ENCODE measurements at regions not wholly inside any gene's neighbourhood (a gene's known extent, or its start where the extent isn't known, plus 50 kb on each side); places are given as distances from the start of the nearest gene placed in this dataset.

DNA sequence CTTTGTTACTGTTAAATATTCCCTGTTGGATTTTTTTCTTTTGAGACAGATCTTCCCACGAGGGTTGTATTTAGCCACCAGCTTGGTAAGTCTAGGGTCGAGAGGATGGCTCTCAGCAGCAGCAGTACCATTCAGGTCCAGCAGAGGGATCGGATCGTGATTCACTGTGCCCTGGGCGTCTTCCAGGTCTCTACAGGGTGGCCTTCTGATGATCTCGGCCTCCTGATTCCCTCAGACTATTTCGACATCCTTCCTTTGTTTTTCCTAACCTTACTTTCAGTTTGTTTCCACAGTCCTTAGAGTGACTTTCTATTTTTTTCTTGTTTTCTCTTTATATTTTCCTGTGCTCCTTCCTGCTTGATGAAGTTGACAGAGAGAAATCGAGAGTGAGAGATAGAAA is 1436.9 kb downstream of the UQCRFS1 start:
- TF ChIP-seq, protein P1, sequence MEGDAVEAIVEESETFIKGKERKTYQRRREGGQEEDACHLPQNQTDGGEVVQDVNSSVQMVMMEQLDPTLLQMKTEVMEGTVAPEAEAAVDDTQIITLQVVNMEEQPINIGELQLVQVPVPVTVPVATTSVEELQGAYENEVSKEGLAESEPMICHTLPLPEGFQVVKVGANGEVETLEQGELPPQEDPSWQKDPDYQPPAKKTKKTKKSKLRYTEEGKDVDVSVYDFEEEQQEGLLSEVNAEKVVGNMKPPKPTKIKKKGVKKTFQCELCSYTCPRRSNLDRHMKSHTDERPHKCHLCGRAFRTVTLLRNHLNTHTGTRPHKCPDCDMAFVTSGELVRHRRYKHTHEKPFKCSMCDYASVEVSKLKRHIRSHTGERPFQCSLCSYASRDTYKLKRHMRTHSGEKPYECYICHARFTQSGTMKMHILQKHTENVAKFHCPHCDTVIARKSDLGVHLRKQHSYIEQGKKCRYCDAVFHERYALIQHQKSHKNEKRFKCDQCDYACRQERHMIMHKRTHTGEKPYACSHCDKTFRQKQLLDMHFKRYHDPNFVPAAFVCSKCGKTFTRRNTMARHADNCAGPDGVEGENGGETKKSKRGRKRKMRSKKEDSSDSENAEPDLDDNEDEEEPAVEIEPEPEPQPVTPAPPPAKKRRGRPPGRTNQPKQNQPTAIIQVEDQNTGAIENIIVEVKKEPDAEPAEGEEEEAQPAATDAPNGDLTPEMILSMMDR (IDR thresholded peaks at IDR 0.05), result peak; percentile 29
- Histone ChIP-seq H3K27ac (no peak overlapping the region), H3K9me3 (no peaks in the 10 kb centered on the region), H3K36me3 (ENCODE audit: insufficient read depth in 1 of 2, low read depth in 1 of 2) (peaks cover 0 to 30% of the 10 kb centered on the region in 2 donors), H3K4me1 (no peaks in the 10 kb centered on the region), H3K27me3 (ENCODE audit: insufficient read depth in 3 of 3, low read length in 2 of 3) (no peaks in the 10 kb centered on the region), H3K4me3 (no peak overlapping the region)
- no peak for DNase-seq
- ATAC-seq, result peak in 2 of 4 donors; percentile 78 to 81
- 91 to 94% (median 93%) methylated on average over 8 of the region's 8 CpGs for WGBS, 3 donors
- intact Hi-C loops (cut with DNase I), result no loop called here

DNA sequence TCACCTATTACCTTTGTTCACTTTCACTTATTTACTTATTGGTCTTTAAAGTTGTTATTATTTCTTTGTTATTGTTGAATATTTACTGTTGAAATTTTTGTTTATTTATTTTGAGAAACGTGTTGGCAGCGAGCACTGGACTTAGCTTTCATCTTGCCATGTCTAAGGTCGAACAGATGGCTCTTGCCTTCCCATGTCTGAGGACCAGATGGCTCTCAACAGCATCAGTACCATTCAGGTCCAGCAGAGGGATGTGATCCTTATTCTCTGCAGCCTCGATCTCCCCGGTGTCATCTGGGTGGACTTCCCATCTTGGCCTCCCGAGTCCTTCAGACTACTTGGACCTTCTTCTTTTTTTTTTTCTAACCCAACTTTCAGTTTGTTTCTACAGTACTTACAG is 1437.6 kb downstream of the UQCRFS1 start:
- H3K4me3 ChIP-seq, result no peak overlapping the region
- WGBS, 3 donors, result 93 to 97% (median 96%) methylated on average over 6 of the region's 6 CpGs
- ATAC-seq, result no peak
- H3K27ac ChIP-seq, result no peak overlapping the region
- no peak for DNase-seq
- no peaks in the 10 kb centered on the region for H3K27me3 ChIP-seq (ENCODE audit: insufficient read depth in 3 of 3, low read length in 2 of 3)
- H3K4me1 ChIP-seq, result no peaks in the 10 kb centered on the region
- intact Hi-C loops (cut with DNase I), result no loop called here
- TF ChIP-seq, protein P1 (IDR thresholded peaks at IDR 0.05), result no peak
- peaks cover 0 to 30% of the 10 kb centered on the region in 2 donors for H3K36me3 ChIP-seq (ENCODE audit: insufficient read depth in 1 of 2, low read depth in 1 of 2)
- no peaks in the 10 kb centered on the region for H3K9me3 ChIP-seq

DNA sequence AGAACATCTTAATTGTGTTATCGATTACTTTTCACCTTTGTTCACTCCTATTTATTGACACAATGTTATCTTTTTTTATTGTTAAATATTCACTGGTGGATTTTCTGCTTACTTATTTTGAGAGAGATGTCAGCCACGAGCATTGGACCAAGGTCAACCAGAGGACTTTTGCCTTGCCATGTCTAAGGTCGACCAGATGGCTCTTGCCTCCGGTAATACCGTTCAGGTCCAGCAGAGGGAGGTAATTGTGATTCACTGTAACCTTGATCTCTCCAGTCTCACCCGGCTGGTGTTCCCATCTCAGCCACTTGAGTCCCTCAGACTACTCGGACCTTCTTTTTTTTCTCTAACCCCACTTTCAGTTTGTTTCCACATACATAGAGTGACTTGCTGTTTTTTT is 1438.1 kb downstream of the UQCRFS1 start:
- WGBS, 3 donors, result 91 to 93% (median 91%) methylated on average over 7 of the region's 7 CpGs
- DNase-seq, result no peak
- H3K27me3 ChIP-seq (ENCODE audit: insufficient read depth in 3 of 3, low read length in 2 of 3), result no peaks in the 10 kb centered on the region
- no peak overlapping the region for H3K27ac ChIP-seq
- no peaks in the 10 kb centered on the region for H3K4me1 ChIP-seq
- TF ChIP-seq, protein P1 (IDR thresholded peaks at IDR 0.05), result no peak
- peaks cover 0 to 30% of the 10 kb centered on the region in 2 donors for H3K36me3 ChIP-seq (ENCODE audit: insufficient read depth in 1 of 2, low read depth in 1 of 2)
- no peaks in the 10 kb centered on the region for H3K9me3 ChIP-seq
- peak in 2 of 4 donors; percentile 53 to 55 for ATAC-seq
- no peak overlapping the region for H3K4me3 ChIP-seq
- intact Hi-C loops (cut with DNase I), result no loop called here

DNA sequence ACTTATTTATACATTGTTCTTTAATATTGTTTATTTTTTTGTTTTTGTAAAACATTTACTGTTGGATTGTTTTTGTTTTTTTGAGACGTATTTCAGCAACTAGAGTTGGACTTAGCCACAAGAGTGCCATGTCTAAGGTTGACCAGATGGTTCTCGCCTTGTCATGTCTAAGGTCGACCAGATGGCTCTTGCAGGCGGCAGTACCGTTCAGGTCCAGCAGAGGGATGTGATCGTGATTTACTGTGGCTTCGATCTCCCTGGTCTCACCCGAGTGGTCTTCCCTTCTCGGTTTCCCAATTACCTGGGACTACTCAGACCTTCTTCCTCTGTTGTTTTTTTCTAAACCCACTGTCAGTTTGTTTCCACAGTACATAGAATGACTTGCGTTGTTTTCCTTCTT is 1438.6 kb downstream of the UQCRFS1 start:
- Histone ChIP-seq H3K27me3 (ENCODE audit: insufficient read depth in 3 of 3, low read length in 2 of 3) (no peaks in the 10 kb centered on the region), H3K4me3 (no peak overlapping the region), H3K27ac (no peak overlapping the region), H3K9me3 (no peaks in the 10 kb centered on the region), H3K4me1 (no peaks in the 10 kb centered on the region), H3K36me3 (ENCODE audit: insufficient read depth in 1 of 2, low read depth in 1 of 2) (peaks cover 0 to 30% of the 10 kb centered on the region in 2 donors)
- no peak for DNase-seq
- TF ChIP-seq, protein P1 (IDR thresholded peaks at IDR 0.05), result no peak
- ATAC-seq, result no peak
- 97 to 98% (median 97%) methylated on average over 10 of the region's 10 CpGs for WGBS, 3 donors
- intact Hi-C loops (cut with DNase I), result no loop called here

Measured in psoas muscle (tissue), 7 donors.